Sigmoid colon (tissue), 6 donors: ENCODE measurements at regions not wholly inside any gene's neighbourhood (a gene's known extent, or its start where the extent isn't known, plus 50 kb on each side); places are given as distances from the start of the nearest gene placed in this dataset.

Source experiments
- DNase-seq: peaks from one replicate; pipeline ENCODE4 v3.0.0-alpha.2; 2019
- H3K27ac ChIP-seq, 4 donors: fragments of 200-600 bp; sonication (generic); one replicate each; pipeline ENCODE4 v1.5.1; 2016 to 2019; ENCODE audit warnings: mild to moderate bottlenecking in 1 of 4
- H3K27me3 ChIP-seq, 3 donors: fragments of 200-600 bp; sonication (generic); one replicate each; pipeline ENCODE4 v1.5.1; 2019; ENCODE audit warnings: mild to moderate bottlenecking in 1 of 3
- H3K36me3 ChIP-seq, 4 donors: fragments of 200-600 bp; sonication (generic); one replicate each; pipeline ENCODE4 v1.5.1; 2016 to 2019
- H3K4me1 ChIP-seq, 4 donors: fragments of 200-600 bp; sonication (generic); one replicate each; pipeline ENCODE4 v1.5.1; 2017 to 2019
- H3K4me3 ChIP-seq, 4 donors: fragments of 200-600 bp; sonication (generic); one replicate each; pipeline ENCODE4 v1.5.1; 2017 to 2019; ENCODE audit warnings: mild to moderate bottlenecking in 2 of 4, moderate library complexity in 1 of 4
- H3K9me3 ChIP-seq, 4 donors: fragments of 200-600 bp in 3 of 4; sonication (generic) in 3 of 4; one replicate each; pipeline versions ENCODE4 v1.5.1 to v1.6.1; 2013 to 2019
- CTCF ChIP-seq, 4 experiments: fragments of 450-650 bp in 3 of 4; fragments of 200-600 bp in 1 of 4; IDR thresholded peaks; one replicate each; pipeline ENCODE4 v1.5.1; 2016 to 2019; ENCODE audit warnings: antibody characterized with exemption in 4 of 4, mild to moderate bottlenecking in 3 of 4, moderate library complexity in 2 of 4
- EP300 ChIP-seq, 4 donors: sonication (generic); formaldehyde crosslinking; IDR thresholded peaks; one replicate each; pipeline ENCODE4 v1.6.1; 2017; ENCODE audit warnings: antibody characterized with exemption in 4 of 4
- POLR2A ChIP-seq, 2 donors: fragments of 450-650 bp; IDR thresholded peaks; one replicate each; pipeline ENCODE4 v1.6.1; 2016; ENCODE audit warnings: antibody characterized with exemption in 2 of 2, mild to moderate bottlenecking in 2 of 2, moderate library complexity in 2 of 2
- POLR2AphosphoS5 ChIP-seq, 4 donors: sonication (generic); formaldehyde crosslinking; IDR thresholded peaks; one replicate each; pipeline ENCODE4 v1.6.1; 2017; ENCODE audit warnings: antibody characterized with exemption in 4 of 4
- WGBS, 2 donors: extraction: QIAGEN DNeasy Blood & Tissue Kit; methylation state at CpG; one replicate each; pipeline ENCODE4 v1.1.7; 2013; 5-methylcytosine and 5-hydroxymethylcytosine counted together
- intact Hi-C: fragments of 100-400 bp; cut with DNase I; formaldehyde crosslinking; loops from one replicate; pipeline ENCODE4 v1.15.1; 2023
- donor health status: healthy with polysubstance abuse.
- donor health status: healthy.

- Histone ChIP-seq H3K4me3 (no peak overlapping the region), H3K36me3 (no peaks in the 10 kb centered on the region), H3K9me3 (no peaks in the 10 kb centered on the region), H3K27me3 (no peaks in the 10 kb centered on the region), H3K4me1 (no peaks in the 10 kb centered on the region), H3K27ac (no peak overlapping the region)
- no peak for TF ChIP-seq POLR2A (IDR thresholded peaks at IDR 0.05)
- TF ChIP-seq CTCF (IDR thresholded peaks at IDR 0.05): no peak
- no peak for TF ChIP-seq POLR2AphosphoS5 (IDR thresholded peaks at IDR 0.05)
- no peak for TF ChIP-seq EP300 (IDR thresholded peaks at IDR 0.05)
- intact Hi-C loops: no loop called here
- DNase-seq: no peak
- 35 to 62% methylated on average over 1 of the region's 1 CpG for WGBS, 2 donors
Measured at GRCh38 chr6:106796781-106797180, 167.4 kb downstream of the QRSL1 start.

GRCh38 chr6:106794129-106794528 is 164.8 kb downstream of the QRSL1 start:
- H3K9me3 ChIP-seq: no peaks in the 10 kb centered on the region
- TF ChIP-seq EP300 (IDR thresholded peaks at IDR 0.05) (no peak), POLR2AphosphoS5 (IDR thresholded peaks at IDR 0.05) (no peak), POLR2A (IDR thresholded peaks at IDR 0.05) (no peak), CTCF (IDR thresholded peaks at IDR 0.05) (no peak)
- H3K36me3 ChIP-seq: no peaks in the 10 kb centered on the region
- H3K27ac ChIP-seq: no peak overlapping the region
- no peak for DNase-seq
- no peaks in the 10 kb centered on the region for H3K4me1 ChIP-seq
- WGBS, 2 donors: 94 to 95% methylated on average over 2 of the region's 2 CpGs
- H3K27me3 ChIP-seq: no peaks in the 10 kb centered on the region
- intact Hi-C loops: no loop called here
- H3K4me3 ChIP-seq: no peak overlapping the region

- DNase-seq: no peak
- Histone ChIP-seq H3K9me3 (no peaks in the 10 kb centered on the region), H3K4me3 (no peak overlapping the region), H3K4me1 (no peaks in the 10 kb centered on the region), H3K27ac (no peak overlapping the region), H3K36me3 (no peaks in the 10 kb centered on the region), H3K27me3 (no peaks in the 10 kb centered on the region)
- WGBS, 2 donors: 76 to 79% methylated on average over 7 of the region's 7 CpGs
- TF ChIP-seq CTCF (IDR thresholded peaks at IDR 0.05) (no peak), POLR2A (IDR thresholded peaks at IDR 0.05) (no peak), EP300 (IDR thresholded peaks at IDR 0.05) (no peak), POLR2AphosphoS5 (IDR thresholded peaks at IDR 0.05) (no peak)
- intact Hi-C loops: no loop called here
Measured at GRCh38 chr6:106792536-106793236, 163.3 kb downstream of the QRSL1 start.

GRCh38 chr6:106790935-106791334 is 161.6 kb downstream of the QRSL1 start:
- Histone ChIP-seq H3K9me3 (no peaks in the 10 kb centered on the region), H3K27me3 (no peaks in the 10 kb centered on the region), H3K27ac (no peak overlapping the region), H3K4me3 (no peak overlapping the region), H3K4me1 (no peaks in the 10 kb centered on the region), H3K36me3 (no peaks in the 10 kb centered on the region)
- intact Hi-C loops: no loop called here
- WGBS, 2 donors: 85% methylated on average over 8 of the region's 8 CpGs
- DNase-seq: no peak
- TF ChIP-seq EP300 (IDR thresholded peaks at IDR 0.05) (no peak), POLR2AphosphoS5 (IDR thresholded peaks at IDR 0.05) (no peak), CTCF (IDR thresholded peaks at IDR 0.05) (no peak), POLR2A (IDR thresholded peaks at IDR 0.05) (no peak)
